ENCODE measurements at regions not wholly inside any gene's neighbourhood (a gene's known extent, or its start where the extent isn't known, plus 50 kb on each side); places are given as distances from the start of the nearest gene placed in this dataset.

GRCh38 chr13:81874681-81875661, 1534.0 kb upstream of the SPRY2 start:
- no peak for TF ChIP-seq POLR2A (IDR thresholded peaks at IDR 0.05)
- TF ChIP-seq CTCF (IDR thresholded peaks at IDR 0.05), result no peak

Data from sigmoid colon (tissue), 3 donors.